Panc1 (cell line): ENCODE measurements at regions not wholly inside any gene's neighbourhood (a gene's known extent, or its start where the extent isn't known, plus 50 kb on each side); places are given as distances from the start of the nearest gene placed in this dataset.

Source experiments
- CTCF ChIP-seq: fragments of 450-650 bp; IDR thresholded peaks from 2 replicates; pipeline ENCODE4 v1.5.1; 2017; ENCODE audit warnings: mild to moderate bottlenecking
- POLR2AphosphoS5 ChIP-seq: IDR thresholded peaks from 2 replicates; pipeline ENCODE4 v1.6.1; 2012; ENCODE audit warnings: mild to moderate bottlenecking, low read depth, low read length, moderate library complexity
- REST ChIP-seq, 2 experiments: IDR thresholded peaks; 2 replicates each; pipeline ENCODE4 v1.6.1; 2011 to 2012; ENCODE audit warnings: low read depth in 2 of 2, control low read depth in 1 of 2, low read length in 1 of 2, mild to moderate bottlenecking in 1 of 2, moderate library complexity in 1 of 2; ENCODE audit not compliant: insufficient read depth in 1 of 2
- SIN3A ChIP-seq: IDR thresholded peaks from 2 replicates; pipeline ENCODE4 v1.6.1; 2012; ENCODE audit warnings: low read depth, mild to moderate bottlenecking, low read length, moderate library complexity, borderline replicate concordance; ENCODE audit not compliant: insufficient read depth
- TCF7L2 ChIP-seq: IDR thresholded peaks from 2 replicates; pipeline ENCODE4 v1.6.1; 2011; ENCODE audit warnings: mild to moderate bottlenecking, low read depth, low read length, inconsistent platforms

- TF ChIP-seq CTCF = no peak
- no peak for TF ChIP-seq POLR2AphosphoS5
- TF ChIP-seq SIN3A = no peak
- TF ChIP-seq REST (IDR thresholded peaks at IDR 0.05; ENCODE audit: insufficient read depth in 1 of 2, low read depth in 2 of 2, low read length in 1 of 2) = no peak
- TF ChIP-seq TCF7L2 = no peak
Observed at GRCh38 chr1:5465281-5465711, 526.9 kb downstream of the NPHP4 start.
